Kidney (tissue), 13 donors: ENCODE measurements at regions not wholly inside any gene's neighbourhood (a gene's known extent, or its start where the extent isn't known, plus 50 kb on each side); places are given as distances from the start of the nearest gene placed in this dataset.

ENCODE experiments used
- DNase-seq, 5 donors: peaks; one replicate each; pipeline ENCODE4 v3.0.0-alpha.2; 2013 to 2020
- FAIRE-seq: peaks from 2 replicates; lab custom pipeline; 2012; peaks lifted over from hg19 to GRCh38; lab: Jason Lieb, UNC
- H3K27ac ChIP-seq, 2 donors: one replicate each; pipeline ENCODE4 v1.7.0; 2013; ENCODE audit warnings: low read depth in 2 of 2, low read length in 2 of 2, inconsistent platforms in 1 of 2
- H3K27me3 ChIP-seq: one replicate; pipeline ENCODE4 v1.7.1; 2013; ENCODE audit warnings: low read length, inconsistent platforms; ENCODE audit not compliant: control insufficient read depth, insufficient read depth
- H3K36me3 ChIP-seq, 3 donors: one replicate each; pipeline versions ENCODE4 v1.7.0 to v1.7.1; 2013; ENCODE audit warnings: low read length in 3 of 3, control low read depth in 1 of 3, inconsistent platforms in 1 of 3; ENCODE audit not compliant: insufficient read depth in 3 of 3, control insufficient read depth in 2 of 3
- H3K4me1 ChIP-seq, 3 donors: one replicate each; pipeline versions ENCODE4 v1.7.0 to v1.7.1; 2013; ENCODE audit warnings: low read length in 3 of 3, inconsistent platforms in 1 of 3, low read depth in 1 of 3; ENCODE audit not compliant: control insufficient read depth in 2 of 3, insufficient read depth in 2 of 3
- H3K4me3 ChIP-seq, 3 donors: one replicate each; pipeline versions ENCODE4 v1.7.0 to v1.8.1; 2013; ENCODE audit warnings: low read length in 3 of 3, control low read depth in 1 of 3, inconsistent platforms in 1 of 3
- H3K9ac ChIP-seq, 3 donors: one replicate each; pipeline versions ENCODE4 v1.7.0 to v1.7.1; 2013; ENCODE audit warnings: low read length in 3 of 3, control low read depth in 1 of 3, inconsistent platforms in 1 of 3
- H3K9me3 ChIP-seq, 3 donors: one replicate each; pipeline versions ENCODE4 v1.7.0 to v1.7.1; 2013; ENCODE audit warnings: low read length in 3 of 3, control low read depth in 1 of 3, inconsistent platforms in 1 of 3; ENCODE audit not compliant: control insufficient read depth in 2 of 3, insufficient read depth in 1 of 3
- CTCF ChIP-seq: IDR thresholded peaks from 3 replicates; pipeline ENCODE4 v1.5.1; 2012; ENCODE audit warnings: mild to moderate bottlenecking, moderate library complexity, borderline replicate concordance; ENCODE audit not compliant: insufficient read depth; ENCODE audit errors: extremely low read depth
- intact Hi-C: fragments of 100-400 bp; cut with DNase I; formaldehyde crosslinking; loops from one replicate; pipeline ENCODE4 v1.11.1; 2022
- donor health status: control.
- donor health status: control.
- donor health status: control.
- donor health status: control.
- donor health status: control.
- donor health status: DM: yes; HTN: yes; CAD: no.
- donor health status: Normal renal cell carcinoma (clear cell type).

GRCh38 chr13:80242728-80243427 is 98.0 kb downstream of the SPRY2 start:
- Histone ChIP-seq H3K27me3 (no peaks in the 10 kb centered on the region), H3K9me3 (no peaks in the 10 kb centered on the region), H3K4me3 (no peak overlapping the region), H3K27ac (no peak overlapping the region), H3K4me1 (no peaks in the 10 kb centered on the region), H3K36me3 (no peaks in the 10 kb centered on the region), H3K9ac (no peak overlapping the region)
- FAIRE-seq (peak; percentile 73), DNase-seq (no peak)
- intact Hi-C loops, result no loop called here
- TF ChIP-seq CTCF, result no peak

- no peaks in the 10 kb centered on the region for H3K9me3 ChIP-seq
- no peak overlapping the region for H3K27ac ChIP-seq
- intact Hi-C loops, result no loop called here
- H3K36me3 ChIP-seq, result no peaks in the 10 kb centered on the region
- DNase-seq (peak in 1 of 5 donors; percentile 16), FAIRE-seq (no peak)
- TF ChIP-seq CTCF, result no peak
- no peak overlapping the region for H3K4me3 ChIP-seq
- H3K9ac ChIP-seq, result no peak overlapping the region
- H3K27me3 ChIP-seq, result no peaks in the 10 kb centered on the region
- no peaks in the 10 kb centered on the region for H3K4me1 ChIP-seq
Measured at GRCh38 chr13:80239571-80240255, 101.2 kb downstream of the SPRY2 start.

GRCh38 chr13:80239116-80239515 is 101.8 kb downstream of the SPRY2 start:
- Histone ChIP-seq H3K27ac (no peak overlapping the region), H3K9me3 (no peaks in the 10 kb centered on the region), H3K4me1 (no peaks in the 10 kb centered on the region), H3K4me3 (no peak overlapping the region), H3K36me3 (no peaks in the 10 kb centered on the region), H3K9ac (no peak overlapping the region), H3K27me3 (no peaks in the 10 kb centered on the region)
- DNase-seq (no peak), FAIRE-seq (no peak)
- no peak for TF ChIP-seq CTCF
- intact Hi-C loops, result no loop called here
